ENCODE measurements at regions not wholly inside any gene's neighbourhood (a gene's known extent, or its start where the extent isn't known, plus 50 kb on each side); places are given as distances from the start of the nearest gene placed in this dataset.

DNA sequence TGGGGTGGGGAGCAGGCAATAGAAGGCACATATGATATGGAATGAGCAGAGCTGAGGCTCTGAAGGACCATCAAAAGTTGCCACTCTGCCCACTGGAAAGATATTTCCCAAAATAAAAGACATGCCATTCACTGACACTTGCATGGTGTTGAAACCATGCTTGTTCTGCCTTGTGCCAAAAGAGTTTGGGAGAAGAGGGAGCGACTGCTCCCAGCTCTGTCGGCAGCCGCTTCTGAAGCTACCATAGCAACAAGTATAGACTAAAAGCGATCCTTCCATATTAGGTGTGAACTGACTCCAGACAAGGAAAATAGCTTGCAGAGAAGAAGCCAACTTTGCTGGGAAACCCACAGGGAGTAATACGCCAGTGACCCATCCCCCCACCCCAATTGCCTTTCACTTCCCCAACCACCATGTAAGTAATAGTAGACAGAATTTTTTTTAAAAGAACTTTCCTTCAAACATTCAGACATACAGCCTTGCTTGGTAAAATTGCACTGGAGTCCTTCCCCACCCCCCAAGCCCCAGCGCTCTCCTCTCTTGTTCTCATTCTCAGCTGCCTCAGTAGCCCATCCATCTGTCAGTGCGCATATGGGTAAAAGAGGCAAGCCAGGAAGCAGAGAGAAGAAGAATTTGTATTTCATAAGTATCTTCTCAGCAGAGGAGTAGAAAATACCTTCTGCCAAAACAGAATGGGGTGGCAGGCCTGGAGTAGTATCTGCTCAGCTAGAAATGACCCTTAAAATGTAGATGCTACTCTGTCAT lies 263.7 kb downstream of the OMA1 start:
- Histone ChIP-seq H3K9me3 (ENCODE audit: control insufficient read depth in 2 of 2, insufficient read depth in 1 of 2, low read depth in 1 of 2, low read length in 1 of 2) (no peaks in the 10 kb centered on the region), H3K36me3 (ENCODE audit: control insufficient read depth in 2 of 2, insufficient read depth in 2 of 2, low read length in 1 of 2) (no peaks in the 10 kb centered on the region), H3K4me3 (ENCODE audit: low read depth in 1 of 2, low read length in 2 of 2) (no peak overlapping the region), H3K27ac (ENCODE audit: low read depth in 2 of 2, low read length in 1 of 2) (no peak overlapping the region), H3K27me3 (ENCODE audit: control insufficient read depth in 1 of 2, insufficient read depth in 2 of 2, low read length in 2 of 2) (no peaks in the 10 kb centered on the region), H3K4me1 (ENCODE audit: control insufficient read depth in 2 of 2, insufficient read depth in 2 of 2, low read length in 1 of 2) (no peaks in the 10 kb centered on the region)
- 72 to 77% methylated on average over 7 of the region's 7 CpGs for WGBS, 2 donors

DNA sequence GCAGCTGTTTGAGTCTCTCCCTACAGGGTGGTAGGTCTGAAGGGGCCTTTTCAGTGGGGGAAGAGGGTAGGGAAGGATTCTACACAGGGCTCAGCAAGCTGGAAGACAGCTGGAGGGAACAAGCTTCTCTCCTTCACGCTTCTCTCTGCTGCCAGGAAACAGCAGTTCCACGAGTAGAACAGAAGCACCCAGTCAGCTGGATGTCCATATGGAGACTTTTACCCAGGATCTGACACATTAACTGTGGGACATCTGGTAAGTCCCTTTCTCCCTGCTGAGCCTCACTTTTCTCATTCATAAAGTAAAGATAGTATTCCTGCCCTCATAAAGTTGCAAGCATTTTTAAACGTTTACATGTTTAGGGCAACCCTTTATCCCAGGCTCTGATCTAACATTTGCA lies 280.3 kb downstream of the OMA1 start:
- Histone ChIP-seq H3K27ac (ENCODE audit: low read depth in 2 of 2, low read length in 1 of 2) (no peak overlapping the region), H3K4me3 (ENCODE audit: low read depth in 1 of 2, low read length in 2 of 2) (no peak overlapping the region), H3K9me3 (ENCODE audit: control insufficient read depth in 2 of 2, insufficient read depth in 1 of 2, low read depth in 1 of 2, low read length in 1 of 2) (no peaks in the 10 kb centered on the region), H3K27me3 (ENCODE audit: control insufficient read depth in 1 of 2, insufficient read depth in 2 of 2, low read length in 2 of 2) (no peaks in the 10 kb centered on the region), H3K36me3 (ENCODE audit: control insufficient read depth in 2 of 2, insufficient read depth in 2 of 2, low read length in 1 of 2) (no peaks in the 10 kb centered on the region), H3K4me1 (ENCODE audit: control insufficient read depth in 2 of 2, insufficient read depth in 2 of 2, low read length in 1 of 2) (no peaks in the 10 kb centered on the region)
- 43 to 70% methylated on average over 3 of the region's 3 CpGs for WGBS, 2 donors

DNA sequence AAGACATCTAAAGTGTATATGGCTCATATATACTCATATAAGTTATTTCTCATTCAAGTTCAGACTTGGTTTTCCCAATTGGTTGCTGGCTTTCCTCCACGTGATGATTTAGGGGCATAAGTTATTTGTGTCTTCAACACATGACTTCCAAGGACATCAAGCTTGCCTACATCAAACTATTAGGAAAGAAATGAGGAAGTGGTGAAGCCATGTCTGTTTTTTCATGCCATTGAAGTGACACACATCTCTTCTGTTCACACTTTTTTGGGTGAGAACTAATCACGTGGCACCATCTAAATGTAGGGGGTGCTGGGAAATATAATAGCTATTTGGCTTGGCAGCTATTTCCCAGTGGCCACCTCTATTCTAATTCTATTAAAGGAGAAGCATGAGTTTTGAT lies 282.1 kb downstream of the OMA1 start:
- no peaks in the 10 kb centered on the region for H3K36me3 ChIP-seq (ENCODE audit: control insufficient read depth in 2 of 2, insufficient read depth in 2 of 2, low read length in 1 of 2)
- H3K4me1 ChIP-seq (ENCODE audit: control insufficient read depth in 2 of 2, insufficient read depth in 2 of 2, low read length in 1 of 2): no peaks in the 10 kb centered on the region
- 45 to 60% methylated on average over 2 of the region's 2 CpGs for WGBS, 2 donors
- no peak overlapping the region for H3K27ac ChIP-seq (ENCODE audit: low read depth in 2 of 2, low read length in 1 of 2)
- H3K9me3 ChIP-seq (ENCODE audit: control insufficient read depth in 2 of 2, insufficient read depth in 1 of 2, low read depth in 1 of 2, low read length in 1 of 2): no peaks in the 10 kb centered on the region
- H3K4me3 ChIP-seq (ENCODE audit: low read depth in 1 of 2, low read length in 2 of 2): no peak overlapping the region
- no peaks in the 10 kb centered on the region for H3K27me3 ChIP-seq (ENCODE audit: control insufficient read depth in 1 of 2, insufficient read depth in 2 of 2, low read length in 2 of 2)

GRCh38 chr1:58262702-58263101 lies 283.8 kb downstream of the OMA1 start:
- Histone ChIP-seq H3K36me3 (ENCODE audit: control insufficient read depth in 2 of 2, insufficient read depth in 2 of 2, low read length in 1 of 2) (no peaks in the 10 kb centered on the region), H3K4me3 (ENCODE audit: low read depth in 1 of 2, low read length in 2 of 2) (no peak overlapping the region), H3K4me1 (ENCODE audit: control insufficient read depth in 2 of 2, insufficient read depth in 2 of 2, low read length in 1 of 2) (no peaks in the 10 kb centered on the region), H3K27me3 (ENCODE audit: control insufficient read depth in 1 of 2, insufficient read depth in 2 of 2, low read length in 2 of 2) (no peaks in the 10 kb centered on the region), H3K27ac (ENCODE audit: low read depth in 2 of 2, low read length in 1 of 2) (no peak overlapping the region), H3K9me3 (ENCODE audit: control insufficient read depth in 2 of 2, insufficient read depth in 1 of 2, low read depth in 1 of 2, low read length in 1 of 2) (no peaks in the 10 kb centered on the region)
- 76 to 84% methylated on average over 2 of the region's 2 CpGs for WGBS, 2 donors

- 72 to 83% methylated on average over 10 of the region's 10 CpGs for WGBS, 2 donors
- Histone ChIP-seq H3K27ac (ENCODE audit: low read depth in 2 of 2, low read length in 1 of 2) (no peak overlapping the region), H3K27me3 (ENCODE audit: control insufficient read depth in 1 of 2, insufficient read depth in 2 of 2, low read length in 2 of 2) (no peaks in the 10 kb centered on the region), H3K36me3 (ENCODE audit: control insufficient read depth in 2 of 2, insufficient read depth in 2 of 2, low read length in 1 of 2) (no peaks in the 10 kb centered on the region), H3K9me3 (ENCODE audit: control insufficient read depth in 2 of 2, insufficient read depth in 1 of 2, low read depth in 1 of 2, low read length in 1 of 2) (no peaks in the 10 kb centered on the region), H3K4me1 (ENCODE audit: control insufficient read depth in 2 of 2, insufficient read depth in 2 of 2, low read length in 1 of 2) (no peaks in the 10 kb centered on the region), H3K4me3 (ENCODE audit: low read depth in 1 of 2, low read length in 2 of 2) (no peak overlapping the region)
These were observed 288.4 kb downstream of the OMA1 start for GRCh38 chr1:58258082-58258481.

DNA sequence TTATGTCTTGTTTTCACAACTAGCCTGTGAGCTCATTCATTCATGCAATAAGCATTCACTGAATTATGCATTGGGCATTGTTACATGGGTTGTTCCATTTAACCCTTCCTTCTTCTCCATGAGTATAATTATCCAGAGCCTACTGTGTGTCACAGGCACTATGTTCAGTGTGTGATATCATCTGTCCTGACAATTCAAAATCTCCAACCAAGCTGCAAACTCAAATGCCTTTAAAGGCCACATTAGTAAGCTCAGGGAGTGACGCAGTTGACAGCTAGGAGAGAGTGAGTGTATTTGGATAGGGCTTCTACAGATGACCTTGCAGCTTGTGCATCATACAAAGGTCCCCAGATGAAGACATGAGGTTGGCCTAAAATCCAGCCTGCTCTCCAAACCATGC lies 289.5 kb downstream of the OMA1 start:
- no peaks in the 10 kb centered on the region for H3K4me1 ChIP-seq (ENCODE audit: control insufficient read depth in 2 of 2, insufficient read depth in 2 of 2, low read length in 1 of 2)
- H3K9me3 ChIP-seq (ENCODE audit: control insufficient read depth in 2 of 2, insufficient read depth in 1 of 2, low read depth in 1 of 2, low read length in 1 of 2): no peaks in the 10 kb centered on the region
- H3K27ac ChIP-seq (ENCODE audit: low read depth in 2 of 2, low read length in 1 of 2): no peak overlapping the region
- H3K27me3 ChIP-seq (ENCODE audit: control insufficient read depth in 1 of 2, insufficient read depth in 2 of 2, low read length in 2 of 2): no peaks in the 10 kb centered on the region
- no peak overlapping the region for H3K4me3 ChIP-seq (ENCODE audit: low read depth in 1 of 2, low read length in 2 of 2)
- no peaks in the 10 kb centered on the region for H3K36me3 ChIP-seq (ENCODE audit: control insufficient read depth in 2 of 2, insufficient read depth in 2 of 2, low read length in 1 of 2)
- WGBS, 2 donors: 70 to 92% methylated on average over 1 of the region's 1 CpG

- H3K36me3 ChIP-seq (ENCODE audit: control insufficient read depth in 2 of 2, insufficient read depth in 2 of 2, low read length in 1 of 2): no peaks in the 10 kb centered on the region
- no peak overlapping the region for H3K4me3 ChIP-seq (ENCODE audit: low read depth in 1 of 2, low read length in 2 of 2)
- 81 to 84% methylated on average over 3 of the region's 3 CpGs for WGBS, 2 donors
- no peaks in the 10 kb centered on the region for H3K4me1 ChIP-seq (ENCODE audit: control insufficient read depth in 2 of 2, insufficient read depth in 2 of 2, low read length in 1 of 2)
- no peak overlapping the region for H3K27ac ChIP-seq (ENCODE audit: low read depth in 2 of 2, low read length in 1 of 2)
- H3K9me3 ChIP-seq (ENCODE audit: control insufficient read depth in 2 of 2, insufficient read depth in 1 of 2, low read depth in 1 of 2, low read length in 1 of 2): no peaks in the 10 kb centered on the region
- no peaks in the 10 kb centered on the region for H3K27me3 ChIP-seq (ENCODE audit: control insufficient read depth in 1 of 2, insufficient read depth in 2 of 2, low read length in 2 of 2)
These were observed 290.0 kb downstream of the OMA1 start for GRCh38 chr1:58256546-58256945.

- Histone ChIP-seq H3K27ac (ENCODE audit: low read depth in 2 of 2, low read length in 1 of 2) (no peak overlapping the region), H3K36me3 (ENCODE audit: control insufficient read depth in 2 of 2, insufficient read depth in 2 of 2, low read length in 1 of 2) (no peaks in the 10 kb centered on the region), H3K4me3 (ENCODE audit: low read depth in 1 of 2, low read length in 2 of 2) (no peak overlapping the region), H3K27me3 (ENCODE audit: control insufficient read depth in 1 of 2, insufficient read depth in 2 of 2, low read length in 2 of 2) (no peaks in the 10 kb centered on the region), H3K9me3 (ENCODE audit: control insufficient read depth in 2 of 2, insufficient read depth in 1 of 2, low read depth in 1 of 2, low read length in 1 of 2) (no peaks in the 10 kb centered on the region), H3K4me1 (ENCODE audit: control insufficient read depth in 2 of 2, insufficient read depth in 2 of 2, low read length in 1 of 2) (no peaks in the 10 kb centered on the region)
- WGBS, 2 donors: 90 to 95% methylated on average over 10 of the region's 10 CpGs
These were observed 290.5 kb downstream of the OMA1 start for GRCh38 chr1:58256041-58256440.

- H3K9me3 ChIP-seq (ENCODE audit: control insufficient read depth in 2 of 2, insufficient read depth in 1 of 2, low read depth in 1 of 2, low read length in 1 of 2): no peaks in the 10 kb centered on the region
- peaks cover 0 to 3% of the 10 kb centered on the region in 2 donors for H3K4me1 ChIP-seq (ENCODE audit: control insufficient read depth in 2 of 2, insufficient read depth in 2 of 2, low read length in 1 of 2)
- no peaks in the 10 kb centered on the region for H3K36me3 ChIP-seq (ENCODE audit: control insufficient read depth in 2 of 2, insufficient read depth in 2 of 2, low read length in 1 of 2)
- H3K4me3 ChIP-seq (ENCODE audit: low read depth in 1 of 2, low read length in 2 of 2): no peak overlapping the region
- 69 to 70% methylated on average over 3 of the region's 4 CpGs for WGBS, 2 donors
- H3K27me3 ChIP-seq (ENCODE audit: control insufficient read depth in 1 of 2, insufficient read depth in 2 of 2, low read length in 2 of 2): peaks cover 3% of the 10 kb centered on the region in 2 donors
- H3K27ac ChIP-seq (ENCODE audit: low read depth in 2 of 2, low read length in 1 of 2): no peak overlapping the region
These were observed 291.3 kb downstream of the OMA1 start for GRCh38 chr1:58255192-58255591.

DNA sequence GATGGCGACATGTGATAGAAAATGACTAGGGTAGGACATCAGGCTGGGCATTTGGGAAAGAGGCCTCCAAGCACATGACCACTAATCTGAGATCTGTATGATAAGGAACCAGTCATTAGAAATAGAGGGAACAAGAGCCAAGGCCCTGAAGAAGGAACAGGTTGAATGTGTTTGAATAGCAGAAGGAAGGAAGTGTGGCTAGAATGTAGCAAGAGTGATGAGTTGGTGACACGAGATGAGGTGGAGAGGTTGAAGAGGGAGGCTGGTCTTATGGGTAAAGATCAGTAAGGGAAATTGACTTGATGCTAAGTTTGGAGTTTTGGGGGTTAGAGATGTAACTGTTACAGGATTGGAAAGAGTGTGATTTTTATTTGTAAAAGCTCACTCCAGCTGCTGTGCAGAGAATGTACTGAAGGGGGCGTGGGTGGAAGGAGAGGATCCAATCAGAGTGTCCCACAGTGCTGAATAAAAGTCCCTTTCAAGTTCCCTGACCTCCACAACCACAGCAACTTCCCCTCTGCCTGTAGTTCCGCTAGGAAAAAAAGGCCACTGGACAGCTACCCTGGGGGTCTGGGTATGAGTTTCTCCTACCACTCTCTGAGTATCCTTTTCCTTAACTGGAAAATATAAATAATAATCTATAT lies 295.0 kb downstream of the OMA1 start:
- H3K4me3 ChIP-seq (ENCODE audit: low read depth in 1 of 2, low read length in 2 of 2): no peak overlapping the region
- H3K27ac ChIP-seq (ENCODE audit: low read depth in 2 of 2, low read length in 1 of 2): no peak overlapping the region
- no peaks in the 10 kb centered on the region for H3K36me3 ChIP-seq (ENCODE audit: control insufficient read depth in 2 of 2, insufficient read depth in 2 of 2, low read length in 1 of 2)
- 52 to 53% methylated on average over 4 of the region's 4 CpGs for WGBS, 2 donors
- peaks cover 3 to 4% of the 10 kb centered on the region in 2 donors for H3K27me3 ChIP-seq (ENCODE audit: control insufficient read depth in 1 of 2, insufficient read depth in 2 of 2, low read length in 2 of 2)
- peaks cover 3 to 10% of the 10 kb centered on the region in 2 donors for H3K4me1 ChIP-seq (ENCODE audit: control insufficient read depth in 2 of 2, insufficient read depth in 2 of 2, low read length in 1 of 2)
- H3K9me3 ChIP-seq (ENCODE audit: control insufficient read depth in 2 of 2, insufficient read depth in 1 of 2, low read depth in 1 of 2, low read length in 1 of 2): no peaks in the 10 kb centered on the region

Data from esophagus (tissue), 2 donors.